ENCODE measurements at regions not wholly inside any gene's neighbourhood (a gene's known extent, or its start where the extent isn't known, plus 50 kb on each side); places are given as distances from the start of the nearest gene placed in this dataset.

DNA sequence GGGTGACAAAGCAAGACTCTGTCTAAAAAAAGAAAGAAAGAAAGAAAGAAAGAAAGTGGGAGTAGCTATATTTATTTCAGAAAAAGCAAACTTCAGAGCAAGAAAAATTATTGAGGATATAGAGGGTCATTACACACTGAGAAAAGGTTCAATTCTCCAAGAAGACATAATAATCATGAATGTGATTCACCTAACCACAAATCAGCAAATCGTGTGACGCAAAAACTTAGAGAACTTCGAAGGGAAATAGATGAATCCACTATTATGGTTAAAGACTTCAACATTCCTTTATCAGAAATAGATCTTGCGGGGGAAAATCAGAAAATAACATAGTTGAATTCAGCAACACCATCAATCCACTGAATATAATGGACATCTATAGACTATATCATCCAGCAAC lies 219.3 kb upstream of the LDB2 start:
- no peak for DNase-seq (ENCODE audit: low read depth)

GRCh38 chr4:17115583-17115982 lies 217.1 kb upstream of the LDB2 start:
- no peak for DNase-seq (ENCODE audit: low read depth)

DNA sequence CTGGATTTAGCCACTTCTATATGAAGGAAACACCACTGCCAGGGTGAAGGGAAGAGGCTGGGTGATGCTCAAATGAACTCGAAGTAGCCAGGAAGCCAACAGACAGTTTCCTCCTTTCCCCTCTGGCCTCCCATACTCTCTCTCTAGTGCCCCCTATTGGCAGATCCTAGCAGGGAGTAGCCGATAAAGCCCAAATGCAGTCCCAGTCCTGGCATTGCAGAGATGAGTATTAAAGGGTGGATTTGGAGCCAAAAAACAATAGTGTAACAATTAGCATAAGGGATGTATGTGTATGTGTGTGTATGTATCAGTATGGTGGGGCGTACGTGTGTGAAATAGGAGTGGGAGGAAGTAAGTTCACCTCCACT lies 213.8 kb upstream of the LDB2 start:
- peak; percentile 32 for DNase-seq (ENCODE audit: low read depth)

- DNase-seq (ENCODE audit: low read depth) = no peak
Observed at GRCh38 chr4:17109126-17109525, 210.7 kb upstream of the LDB2 start.

- peak; percentile 8 for DNase-seq (ENCODE audit: low read depth)
Observed at GRCh38 chr4:17103231-17103630, 204.8 kb upstream of the LDB2 start.

DNA sequence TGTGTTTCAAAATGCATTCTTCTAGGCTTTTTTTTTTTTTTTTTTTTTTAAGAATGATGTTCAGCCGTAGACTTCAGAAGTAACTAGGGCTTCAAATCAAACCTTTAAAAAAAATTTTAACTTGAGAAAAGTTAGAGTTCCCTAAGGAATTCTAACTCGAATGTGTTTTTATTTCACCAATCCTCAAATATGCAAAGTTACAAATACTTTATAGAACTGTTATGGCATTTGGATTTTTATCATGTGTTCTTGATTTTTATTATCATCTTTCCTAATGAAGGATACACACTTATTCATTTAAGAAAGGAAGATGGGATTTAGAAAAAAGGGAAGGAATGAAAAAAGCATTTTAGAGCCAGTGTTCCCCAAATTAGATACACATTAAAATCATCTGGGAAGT lies 200.6 kb upstream of the LDB2 start:
- no peak for DNase-seq (ENCODE audit: low read depth)

GRCh38 chr4:17098401-17098800 lies 200.0 kb upstream of the LDB2 start:
- no peak for DNase-seq (ENCODE audit: low read depth)

DNA sequence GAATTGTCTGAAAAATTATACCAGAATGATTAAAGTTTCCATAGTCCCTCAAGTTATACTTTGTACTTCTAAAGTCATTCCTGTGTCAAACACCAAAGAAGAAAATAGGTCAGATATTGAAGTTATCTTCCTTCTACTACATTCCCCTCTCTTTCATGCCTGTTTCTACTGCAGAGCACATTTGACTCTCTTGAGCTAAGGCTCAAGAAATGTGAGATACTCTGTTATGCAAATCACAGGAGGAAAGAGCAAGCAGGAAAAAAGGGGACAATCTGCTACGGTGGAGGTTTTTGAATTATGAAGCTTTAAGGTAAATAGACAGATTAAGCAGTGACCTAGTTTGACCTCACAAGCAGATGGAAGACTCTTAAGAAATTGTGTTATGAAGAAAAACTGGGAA lies 198.9 kb upstream of the LDB2 start:
- no peak for DNase-seq (ENCODE audit: low read depth)

DNA sequence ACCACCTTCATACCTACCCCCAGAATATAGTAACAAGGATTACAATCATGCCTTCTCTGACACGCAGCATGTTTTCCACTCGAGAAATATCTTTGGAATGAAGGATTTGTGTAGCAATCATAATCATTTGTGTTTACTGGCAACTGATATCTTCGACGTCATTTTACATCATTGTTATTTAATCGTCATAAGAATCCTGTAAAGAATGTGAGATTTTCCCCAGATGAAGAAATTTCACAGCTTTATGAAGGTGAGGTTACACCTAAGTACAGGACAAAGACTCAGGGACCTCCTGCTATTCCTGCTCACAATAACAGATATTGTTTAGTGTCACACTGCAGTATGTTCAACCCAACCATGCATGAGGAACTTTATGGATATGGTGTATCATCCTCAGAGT lies 198.2 kb upstream of the LDB2 start:
- no peak for DNase-seq (ENCODE audit: low read depth)

DNA sequence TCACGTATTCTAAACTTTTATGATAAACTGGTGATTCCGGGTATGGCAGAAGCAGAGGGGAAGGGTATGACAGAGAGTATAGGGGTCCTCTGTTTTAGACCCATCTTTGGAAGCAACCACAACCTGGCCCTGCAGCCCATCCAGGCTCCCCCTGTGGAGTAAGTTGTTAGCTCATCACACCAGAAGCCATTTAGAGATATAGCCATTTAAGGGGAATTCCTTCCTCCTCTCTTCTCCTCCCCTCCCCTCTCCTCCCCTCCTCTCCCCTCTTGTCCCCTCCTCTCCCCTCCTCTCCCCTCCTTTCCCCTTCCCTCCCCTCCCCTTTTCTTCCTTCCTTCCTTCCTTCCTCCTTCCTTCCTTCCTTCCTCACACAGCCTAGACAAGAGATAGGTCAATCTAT lies 197.3 kb upstream of the LDB2 start:
- no peak for DNase-seq (ENCODE audit: low read depth)

GRCh38 chr4:17094876-17095210 lies 196.4 kb upstream of the LDB2 start:
- DNase-seq (ENCODE audit: low read depth) = no peak

DNA sequence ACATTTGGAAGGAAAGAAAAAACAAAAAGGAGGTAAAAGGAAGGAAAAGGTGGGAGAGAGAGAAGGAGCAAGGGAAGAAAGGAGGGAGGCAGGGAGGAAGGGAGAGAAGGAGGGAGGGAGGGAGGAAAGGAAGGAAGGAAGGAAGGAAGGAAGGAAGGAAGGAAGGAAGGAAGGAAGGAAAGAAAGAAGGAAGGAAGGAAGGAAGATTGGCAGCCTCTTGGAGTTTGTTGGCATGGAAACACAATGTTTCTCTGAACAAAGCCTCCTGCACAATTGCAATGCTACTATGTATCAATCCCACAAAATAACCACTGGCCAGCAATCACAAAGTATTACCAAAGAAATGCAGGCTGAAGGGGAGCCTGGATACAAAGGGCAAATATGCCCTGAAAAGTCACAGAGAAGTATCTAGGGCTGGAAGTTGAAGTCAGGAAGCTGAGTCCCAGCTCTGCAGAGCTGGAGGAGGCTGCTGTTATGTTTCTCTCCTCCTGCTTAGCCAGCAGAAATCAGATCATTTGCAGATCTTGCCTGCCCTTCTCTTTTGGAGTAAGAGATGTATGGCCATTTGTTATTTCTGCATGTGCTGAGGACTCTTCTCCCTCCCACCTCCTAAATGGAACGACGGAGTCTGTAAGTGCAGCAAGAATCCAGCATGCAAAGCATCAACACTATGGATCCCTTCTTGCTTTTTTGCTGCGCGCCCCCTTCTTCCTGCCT lies 195.9 kb upstream of the LDB2 start:
- DNase-seq (ENCODE audit: low read depth) = no peak

DNA sequence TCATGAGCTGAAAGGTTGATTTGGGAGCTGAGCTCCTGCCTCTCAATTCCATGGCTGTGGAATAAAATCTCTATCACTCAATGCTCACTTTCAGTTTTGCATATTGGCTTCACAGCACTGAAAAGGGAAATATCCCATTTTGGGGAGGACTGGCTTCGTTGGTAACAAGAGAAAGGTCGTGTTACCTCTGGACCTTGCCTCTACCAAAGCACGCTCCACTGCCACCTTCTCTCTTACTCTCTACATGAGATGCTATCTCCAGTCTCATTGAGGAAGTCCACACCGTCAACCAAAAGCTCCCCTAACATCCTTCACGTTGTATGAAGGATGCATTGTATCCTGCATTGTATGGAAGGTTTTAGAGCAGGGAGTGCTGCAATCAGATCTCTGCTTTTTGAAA lies 195.0 kb upstream of the LDB2 start:
- no peak for DNase-seq (ENCODE audit: low read depth)

DNA sequence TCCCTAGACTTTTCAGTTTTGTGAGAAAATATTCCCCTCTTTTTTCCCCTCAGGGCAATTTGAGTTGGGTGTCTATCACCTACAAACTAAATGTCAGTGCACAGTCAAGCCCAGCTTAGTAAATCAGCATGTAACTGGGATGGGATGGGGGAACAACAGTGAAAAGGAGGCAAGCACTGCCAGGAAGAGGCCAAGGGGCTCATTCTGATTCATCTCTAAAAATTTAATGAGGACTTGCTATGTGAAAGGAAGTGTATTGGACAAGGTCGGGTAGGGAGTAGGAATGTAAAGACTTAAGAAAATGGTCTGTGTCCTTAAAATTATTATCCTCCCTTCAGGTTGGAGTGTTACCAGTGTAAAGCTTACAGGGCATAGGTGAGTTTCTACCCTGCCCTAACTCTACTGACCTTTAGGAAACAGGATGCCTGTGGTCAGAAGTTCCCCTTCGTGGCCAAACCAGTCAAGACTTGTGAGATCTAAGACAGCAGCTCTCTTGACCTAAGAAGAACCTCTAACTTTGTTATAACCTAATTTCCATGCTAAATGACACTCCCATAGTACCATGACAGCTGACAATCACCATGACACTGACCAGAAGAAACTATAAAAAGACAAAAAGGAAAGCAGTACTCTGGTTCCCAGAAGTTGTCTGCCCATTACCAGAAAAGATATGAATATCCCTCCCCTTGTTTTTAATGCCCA lies 194.4 kb upstream of the LDB2 start:
- no peak for DNase-seq (ENCODE audit: low read depth)

GRCh38 chr4:17091104-17091503 lies 192.7 kb upstream of the LDB2 start:
- DNase-seq (ENCODE audit: low read depth) = no peak

DNA sequence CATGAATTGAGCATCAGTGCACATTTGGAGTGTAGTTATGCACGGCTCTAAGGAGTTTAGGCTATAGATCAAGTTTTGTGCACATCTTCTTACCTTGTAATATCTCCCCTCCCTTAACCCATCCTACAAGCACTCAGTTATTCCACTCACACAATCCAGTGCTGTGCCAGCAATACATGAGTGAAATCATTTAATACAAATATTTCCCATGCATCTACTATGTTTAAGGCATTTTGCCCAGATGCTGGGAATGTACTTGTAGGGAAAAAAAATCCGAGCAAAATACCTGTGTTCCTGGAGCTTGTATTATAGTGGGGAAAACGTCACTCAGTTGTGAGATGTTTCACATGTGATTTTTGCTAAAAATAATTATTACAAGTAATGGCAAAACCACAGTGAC lies 191.6 kb upstream of the LDB2 start:
- no peak for DNase-seq (ENCODE audit: low read depth)

- no peak for DNase-seq (ENCODE audit: low read depth)
Observed at GRCh38 chr4:17085416-17085815, 187.0 kb upstream of the LDB2 start.

GRCh38 chr4:17082186-17082585 lies 183.7 kb upstream of the LDB2 start:
- no peak for DNase-seq (ENCODE audit: low read depth)

DNA sequence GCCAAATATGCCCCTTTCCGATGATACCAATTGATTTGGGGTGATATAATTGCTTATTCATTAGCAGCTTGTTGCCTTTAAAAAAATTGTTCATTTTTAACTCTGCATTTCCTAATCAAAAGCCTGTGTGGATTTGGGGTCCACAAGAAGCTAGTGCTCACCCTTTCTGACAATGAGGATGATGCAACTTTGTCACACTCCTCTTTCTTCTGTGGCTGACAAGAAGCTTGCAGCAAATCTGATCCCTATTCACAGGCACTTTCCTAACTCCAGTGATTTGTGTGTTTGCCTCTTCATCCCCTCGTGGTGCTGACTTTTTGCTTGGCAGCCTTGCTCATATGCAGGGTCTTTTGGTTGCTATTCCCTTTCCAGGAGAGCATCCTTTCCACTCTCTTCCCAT lies 182.7 kb upstream of the LDB2 start:
- no peak for DNase-seq (ENCODE audit: low read depth)

DNA sequence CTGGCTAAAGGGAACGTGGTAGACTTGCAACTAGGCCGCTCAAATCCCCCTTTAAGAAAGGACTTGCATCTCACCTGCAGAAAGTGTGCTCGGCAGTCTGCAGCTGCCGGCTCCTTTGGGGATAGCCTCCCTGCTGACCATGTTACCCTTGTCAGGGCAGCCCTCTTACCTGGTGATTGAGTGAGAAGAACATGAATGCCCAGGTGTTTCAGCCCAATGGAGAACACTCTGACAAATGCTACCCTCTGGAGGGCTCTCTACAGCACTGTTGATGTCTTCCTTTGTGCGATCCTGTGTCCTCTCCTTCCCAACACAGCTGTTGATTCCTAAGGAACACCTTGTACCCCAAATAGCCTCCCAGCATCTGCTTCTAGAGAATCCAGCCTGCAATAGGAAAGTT lies 178.7 kb upstream of the LDB2 start:
- DNase-seq (ENCODE audit: low read depth) = no peak

DNA sequence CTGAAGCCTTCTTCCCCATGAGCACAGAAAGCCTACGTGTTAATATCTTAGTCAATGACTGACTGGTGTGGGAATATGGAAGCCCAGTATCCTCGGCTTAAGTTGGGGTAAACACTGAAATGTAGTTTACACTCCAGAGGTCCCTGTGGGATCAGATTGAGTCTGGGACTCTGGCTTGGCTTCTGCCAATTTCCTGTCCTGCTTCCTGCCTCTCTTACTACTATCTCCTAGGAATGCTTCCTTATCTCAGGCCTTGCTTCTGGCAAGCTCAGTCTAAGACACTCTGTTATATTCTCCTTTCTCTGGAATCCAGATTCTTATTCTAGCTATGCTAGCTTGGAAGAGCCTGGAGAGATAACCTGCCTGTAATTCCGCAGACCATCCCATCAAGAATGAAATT lies 174.0 kb upstream of the LDB2 start:
- DNase-seq (ENCODE audit: low read depth) = peak; percentile 18

DNA sequence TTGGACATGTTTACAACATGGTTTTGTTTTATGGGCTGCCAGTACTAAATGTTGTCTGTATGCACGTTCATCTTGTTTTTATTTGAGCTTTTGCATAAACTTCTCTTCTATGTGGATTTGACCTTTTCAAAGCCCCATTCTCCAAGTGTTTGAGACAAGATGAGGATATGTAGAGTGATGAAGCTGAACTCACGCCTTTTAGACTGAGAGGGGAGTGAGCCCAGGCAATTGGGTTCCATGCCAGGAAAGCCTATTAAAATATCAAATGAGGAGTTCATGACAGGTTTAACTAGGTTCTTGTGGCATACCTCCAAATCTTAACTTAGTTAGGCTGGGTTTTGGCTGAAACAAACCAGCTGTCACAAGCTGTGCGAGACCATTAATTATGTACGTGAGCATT lies 170.4 kb upstream of the LDB2 start:
- no peak for DNase-seq (ENCODE audit: low read depth)

GRCh38 chr4:17068392-17068791 lies 169.9 kb upstream of the LDB2 start:
- no peak for DNase-seq (ENCODE audit: low read depth)

- DNase-seq (ENCODE audit: low read depth) = peak; percentile 86
Observed at GRCh38 chr4:17066972-17067371, 168.5 kb upstream of the LDB2 start.

Measured in HT1080 (cell line).